Skeletal muscle cell (primary cell): ENCODE measurements at regions not wholly inside any gene's neighbourhood (a gene's known extent, or its start where the extent isn't known, plus 50 kb on each side); places are given as distances from the start of the nearest gene placed in this dataset.
"Not testable (repeated sequence)": the region's sequence is repeated elsewhere in the genome, so short reads cannot be mapped to it uniquely, and the experiment has no call there.

ENCODE experiments used
- DNase-seq: peaks from one replicate; pipeline ENCODE4 v3.0.0-alpha.2; 2010; ENCODE audit warnings: low read depth
- H3K4me3 ChIP-seq: 2 replicates; pipeline ENCODE4 v1.5.1; 2011; ENCODE audit warnings: low read depth, mild to moderate bottlenecking, control low read depth, low read length, moderate library complexity

GRCh38 chr2:35526741-35527140 lies 828.8 kb upstream of the CRIM1 start:
- no peak for DNase-seq
- no peak overlapping the region for H3K4me3 ChIP-seq

DNA sequence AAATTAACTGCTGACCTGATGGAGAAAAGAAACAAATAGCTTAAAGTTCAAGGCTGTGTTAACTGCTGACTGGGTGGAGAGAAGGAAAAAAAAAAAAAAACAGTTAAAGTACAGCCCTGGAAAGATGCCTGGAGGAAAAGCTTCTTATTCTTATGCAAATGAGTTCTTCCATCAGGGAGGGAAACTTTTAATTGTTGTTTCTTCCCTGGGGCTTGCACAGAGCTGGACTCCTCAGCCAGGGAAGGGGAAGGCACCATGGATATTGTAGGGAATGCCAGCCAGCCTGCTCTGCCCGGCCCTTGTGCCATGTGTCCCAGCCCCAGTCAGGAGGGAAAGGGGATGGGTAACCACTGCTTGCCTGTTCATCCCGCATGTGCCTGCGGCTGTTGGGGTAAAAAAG lies 833.1 kb upstream of the CRIM1 start:
- no peak overlapping the region for H3K4me3 ChIP-seq
- no peak for DNase-seq

- no peak for DNase-seq
- H3K4me3 ChIP-seq, result no peak overlapping the region
These were observed 844.9 kb upstream of the CRIM1 start for GRCh38 chr2:35510636-35511035.

DNA sequence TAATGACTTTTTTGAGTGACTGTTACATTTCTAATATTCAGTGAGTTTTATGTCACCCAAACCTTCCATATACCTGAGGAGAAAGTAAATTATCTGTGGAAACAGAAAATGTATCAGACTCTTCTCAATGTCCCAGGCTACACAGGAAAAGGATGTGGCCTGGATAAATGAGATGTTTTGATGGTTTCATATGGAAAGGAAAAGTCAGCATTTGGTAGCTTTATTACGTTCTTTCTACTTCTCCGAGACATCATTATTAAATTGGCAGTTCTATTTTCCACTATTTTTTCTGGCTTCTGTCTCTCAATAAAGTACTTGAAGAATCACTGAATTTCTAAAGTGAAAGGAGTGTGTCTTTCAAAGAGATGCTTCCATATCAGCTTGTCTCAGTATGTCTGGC lies 847.0 kb upstream of the CRIM1 start:
- no peak overlapping the region for H3K4me3 ChIP-seq
- DNase-seq, result no peak

DNA sequence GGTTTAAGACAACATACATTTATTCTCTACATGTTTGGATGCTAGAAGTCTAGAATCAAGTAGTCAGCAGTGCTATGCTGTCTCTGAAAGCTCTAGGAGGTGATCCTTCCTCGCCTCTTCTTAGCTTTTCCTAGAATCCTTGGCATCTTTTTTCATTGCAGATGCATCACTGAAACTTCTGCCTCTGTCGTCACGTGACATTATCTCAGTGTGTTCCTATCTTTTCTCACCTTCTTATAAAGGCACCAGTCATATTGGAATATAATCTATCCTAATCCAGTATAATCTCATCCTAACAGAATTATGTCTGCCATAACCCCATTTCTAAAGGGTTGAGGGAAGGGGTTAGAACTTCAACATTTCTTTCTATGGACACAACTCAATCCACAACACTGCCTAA lies 851.2 kb upstream of the CRIM1 start:
- H3K4me3 ChIP-seq, result no peak overlapping the region

DNA sequence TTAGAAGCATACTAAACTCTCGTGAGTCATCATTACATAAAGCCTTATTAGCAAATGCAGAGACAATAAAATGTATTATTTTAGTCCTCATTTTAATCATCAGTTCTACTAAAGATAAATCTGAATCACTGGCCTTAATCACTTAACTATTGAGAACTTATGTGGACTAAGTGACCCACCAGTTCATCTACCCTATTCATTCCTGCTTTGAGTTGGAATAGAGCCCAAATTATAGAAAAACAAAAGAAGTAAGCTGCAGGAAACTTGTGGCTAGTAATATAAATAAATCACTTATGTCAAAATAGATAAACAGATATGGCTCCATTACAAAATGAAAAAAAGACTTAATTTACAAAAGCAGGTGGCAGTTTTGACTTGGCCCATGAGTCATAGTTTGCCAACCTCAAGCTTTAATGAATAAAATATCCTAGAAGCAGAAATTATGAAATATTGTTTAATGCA lies 851.8 kb upstream of the CRIM1 start:
- no peak for DNase-seq
- H3K4me3 ChIP-seq, result no peak overlapping the region

More for the DNA sequence above, 851.2 kb upstream of the CRIM1 start:
- DNase-seq, result no peak

GRCh38 chr2:35503311-35503710 lies 852.3 kb upstream of the CRIM1 start:
- no peak overlapping the region for H3K4me3 ChIP-seq
- no peak for DNase-seq

DNA sequence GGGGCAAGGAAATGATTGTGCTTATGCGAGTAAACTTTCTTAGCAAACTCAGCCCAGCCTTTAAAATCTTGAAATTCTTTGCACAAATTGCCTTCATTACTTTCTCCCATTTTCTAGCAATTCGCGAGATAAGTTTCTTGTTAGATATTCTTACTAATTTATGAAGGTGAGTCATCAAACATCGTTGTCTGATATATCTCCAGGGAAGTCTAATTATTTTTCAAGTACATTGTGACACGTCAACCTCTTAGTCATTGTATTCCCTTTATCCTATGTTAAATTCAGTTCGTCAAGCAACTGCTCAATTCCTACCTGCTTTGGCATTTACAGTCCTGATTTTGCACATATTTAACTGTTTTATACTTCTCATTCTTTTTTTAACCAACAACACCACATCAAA lies 854.5 kb upstream of the CRIM1 start:
- no peak overlapping the region for H3K4me3 ChIP-seq
- no peak for DNase-seq

DNA sequence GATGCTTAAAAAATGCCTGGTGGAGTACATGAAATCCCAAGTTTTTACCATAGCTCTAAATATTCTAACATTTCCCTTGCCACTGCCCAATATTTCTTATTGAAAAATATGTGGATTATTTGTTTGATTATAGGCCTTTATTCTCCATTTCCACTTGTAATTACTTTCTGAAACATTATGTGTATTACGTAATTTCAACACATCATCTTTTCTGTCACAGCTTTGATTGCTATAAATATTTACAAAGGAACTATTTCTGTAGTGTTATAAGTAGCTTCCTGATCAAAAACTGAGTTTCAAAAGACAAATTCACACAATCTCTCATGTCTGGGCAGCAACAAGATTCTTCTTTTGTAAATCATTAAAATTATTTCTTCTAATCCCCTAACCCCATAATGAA lies 859.6 kb upstream of the CRIM1 start:
- no peak overlapping the region for H3K4me3 ChIP-seq
- no peak for DNase-seq

GRCh38 chr2:35495182-35495581 lies 860.4 kb upstream of the CRIM1 start:
- DNase-seq, result no peak

DNA sequence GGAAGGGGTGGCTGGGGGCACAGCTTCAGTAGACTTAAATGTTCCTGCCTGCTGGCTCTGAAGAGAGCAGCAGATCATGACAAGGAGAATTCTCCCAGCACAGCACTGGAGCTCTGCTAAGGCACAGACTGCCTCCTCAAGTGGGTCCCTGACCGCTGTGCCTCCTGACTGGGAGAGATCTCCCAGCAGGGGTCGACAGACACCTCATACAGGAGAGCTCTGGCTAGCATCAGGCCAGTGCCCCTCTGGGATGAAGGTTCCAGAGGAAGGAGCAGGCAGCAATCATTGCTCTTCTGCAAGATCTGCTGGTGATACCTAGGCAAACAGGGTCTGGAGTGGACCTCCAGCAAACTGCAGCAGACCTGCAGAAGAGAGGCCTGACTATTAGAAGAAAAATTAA lies 877.5 kb upstream of the CRIM1 start:
- DNase-seq, H3K4me3 ChIP-seq: not testable (repeated sequence)

More at GRCh38 chr2:35495182-35495581, 860.4 kb upstream of the CRIM1 start:
- no peak overlapping the region for H3K4me3 ChIP-seq

DNA sequence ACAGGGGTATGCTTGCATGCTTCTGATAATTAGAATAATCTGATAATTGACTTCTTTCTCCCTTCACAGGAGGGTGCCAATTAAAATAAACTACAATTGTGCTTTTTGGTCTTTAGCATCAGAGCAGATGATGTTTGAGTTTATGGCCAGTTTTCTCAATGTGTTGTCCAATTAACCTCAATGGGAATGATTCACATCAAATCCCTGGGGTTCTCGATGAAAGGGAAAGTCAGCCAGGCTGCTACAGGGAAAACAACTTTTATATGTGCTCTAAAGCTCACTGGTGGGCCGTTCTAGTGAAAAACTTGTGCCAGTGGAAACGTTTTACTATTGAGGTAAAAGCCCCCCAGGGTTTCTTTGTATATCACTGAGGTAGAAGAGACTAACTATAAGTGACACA lies 887.3 kb upstream of the CRIM1 start:
- DNase-seq, result no peak
- no peak overlapping the region for H3K4me3 ChIP-seq

DNA sequence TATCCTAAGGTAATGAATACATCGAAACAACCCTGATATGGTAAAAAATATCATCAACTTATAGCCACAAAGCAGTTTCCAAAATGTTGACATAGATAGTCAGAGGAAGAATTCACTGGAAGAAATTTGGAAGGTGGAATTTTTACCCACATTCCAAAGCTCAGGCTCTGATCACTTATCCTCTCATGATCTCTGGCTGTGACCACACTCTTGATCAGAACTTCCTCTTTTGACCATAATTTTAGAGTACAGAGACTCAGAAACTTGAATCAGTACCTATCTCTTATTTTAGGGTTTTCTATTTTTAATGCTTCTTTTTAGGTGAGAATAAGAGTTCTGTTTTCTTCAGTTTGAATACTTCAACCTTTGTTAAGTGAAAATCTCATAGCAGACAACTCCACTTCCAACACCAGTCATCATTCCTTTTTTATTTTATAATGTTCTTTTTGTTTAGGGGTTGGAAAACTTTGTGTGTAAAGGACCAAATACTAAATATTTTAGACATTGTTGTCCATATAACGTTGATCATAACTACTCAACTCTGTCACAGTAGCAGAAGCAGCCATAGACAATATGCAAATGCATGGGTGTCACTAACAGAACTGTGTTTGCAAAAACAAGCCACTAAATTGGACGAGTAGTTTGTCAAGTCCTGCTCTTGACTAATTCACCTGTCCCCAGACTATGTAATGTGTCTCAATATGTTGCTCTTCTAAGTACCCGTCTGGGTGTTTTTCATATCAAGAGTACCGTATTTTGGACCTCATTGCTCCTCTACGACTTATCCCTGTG lies 891.6 kb upstream of the CRIM1 start:
- H3K4me3 ChIP-seq, result no peak overlapping the region
- no peak for DNase-seq

GRCh38 chr2:35462226-35462998 lies 893.2 kb upstream of the CRIM1 start:
- no peak overlapping the region for H3K4me3 ChIP-seq
- no peak for DNase-seq

DNA sequence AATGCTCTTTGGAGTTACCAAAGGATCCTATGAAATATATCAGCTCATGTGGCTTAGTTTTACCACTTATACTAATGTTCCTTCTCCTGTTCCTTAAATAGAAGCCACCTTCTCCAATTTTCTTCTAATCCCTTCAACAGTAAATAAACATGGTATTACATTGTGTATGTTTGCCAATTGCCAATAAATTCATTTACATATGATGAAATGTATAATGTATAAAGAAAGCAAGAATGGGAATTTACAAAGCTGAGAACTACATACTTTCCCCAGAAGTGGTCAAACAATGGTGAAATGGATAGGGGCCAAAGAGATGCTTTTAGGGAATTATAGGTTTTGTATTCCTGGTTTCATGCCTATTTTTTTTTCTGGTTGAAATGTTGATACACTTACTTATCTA lies 894.2 kb upstream of the CRIM1 start:
- no peak for DNase-seq
- no peak overlapping the region for H3K4me3 ChIP-seq

GRCh38 chr2:35454966-35455638 lies 900.5 kb upstream of the CRIM1 start:
- DNase-seq, result no peak
- H3K4me3 ChIP-seq, result no peak overlapping the region

DNA sequence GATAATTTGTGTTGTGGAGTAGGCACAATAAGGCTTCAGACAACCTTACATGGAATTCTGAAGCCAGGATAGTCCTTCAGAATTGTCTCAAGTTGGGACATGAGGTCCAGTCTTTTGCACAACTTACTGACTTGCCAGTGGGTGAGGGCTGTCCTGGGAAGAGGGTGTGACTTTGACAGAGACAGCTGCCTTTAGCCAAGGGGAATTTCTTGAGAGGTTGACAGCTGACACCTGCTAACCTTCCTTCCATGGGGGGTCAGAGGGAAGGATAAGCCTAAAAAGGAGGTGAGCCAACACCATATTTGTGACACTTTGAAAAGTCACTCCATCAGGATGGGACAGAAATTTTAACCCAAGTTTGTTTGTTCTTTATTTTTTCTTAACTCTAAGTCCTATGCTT lies 907.8 kb upstream of the CRIM1 start:
- no peak overlapping the region for H3K4me3 ChIP-seq
- DNase-seq, result no peak

- no peak for DNase-seq
- H3K4me3 ChIP-seq, result no peak overlapping the region
These were observed 908.4 kb upstream of the CRIM1 start for GRCh38 chr2:35447215-35447614.

DNA sequence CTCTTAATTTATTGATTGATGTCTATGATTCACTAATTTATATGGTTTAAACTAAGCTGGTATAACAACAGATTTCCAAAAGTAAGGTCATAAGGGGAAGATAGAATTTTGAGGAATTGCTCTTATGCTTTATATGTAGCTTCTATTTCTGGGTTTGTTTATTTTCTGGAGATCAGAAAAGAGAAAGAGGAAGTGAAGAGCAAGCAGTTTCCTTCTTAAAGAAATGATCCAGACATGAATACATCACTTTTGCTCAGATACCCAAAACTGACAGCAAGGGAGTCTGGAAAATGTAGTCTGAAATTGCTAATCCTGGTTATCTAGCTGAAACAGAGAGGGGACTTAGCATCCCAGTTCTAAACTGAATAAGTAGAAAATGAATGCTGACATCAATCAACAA lies 912.5 kb upstream of the CRIM1 start:
- no peak for DNase-seq
- H3K4me3 ChIP-seq, result no peak overlapping the region

GRCh38 chr2:35441575-35441974 lies 914.0 kb upstream of the CRIM1 start:
- DNase-seq, H3K4me3 ChIP-seq: not testable (repeated sequence)
